NCI-H345 (cell line): ENCODE measurements at regions not wholly inside any gene's neighbourhood (a gene's known extent, or its start where the extent isn't known, plus 50 kb on each side); places are given as distances from the start of the nearest gene placed in this dataset.

ENCODE experiments used
- DNase-seq: peaks from one replicate; lab custom pipeline; 2025; lab: John Stamatoyannopoulos, UW

- no peak for DNase-seq
Measured at GRCh38 chr15:93200081-93200836, 111.2 kb upstream of the RGMA start.

- DNase-seq, result no peak
Measured at GRCh38 chr15:93196135-93196670, 107.2 kb upstream of the RGMA start.

- DNase-seq, result no peak
Measured at GRCh38 chr15:93195109-93195508, 106.1 kb upstream of the RGMA start.

- DNase-seq, result no peak
Measured at GRCh38 chr15:93190238-93190637, 101.2 kb upstream of the RGMA start.

GRCh38 chr15:93189561-93189960, 100.5 kb upstream of the RGMA start:
- DNase-seq, result no peak

GRCh38 chr15:93188236-93188635, 99.2 kb upstream of the RGMA start:
- DNase-seq, result no peak

- no peak for DNase-seq
Measured at GRCh38 chr15:93185796-93186195, 96.8 kb upstream of the RGMA start.

GRCh38 chr15:93182703-93183205, 93.7 kb upstream of the RGMA start:
- DNase-seq, result no peak

GRCh38 chr15:93180656-93181055, 91.6 kb upstream of the RGMA start:
- no peak for DNase-seq

GRCh38 chr15:93180128-93180527, 91.1 kb upstream of the RGMA start:
- no peak for DNase-seq

GRCh38 chr15:93179700-93180102, 90.7 kb upstream of the RGMA start:
- no peak for DNase-seq

GRCh38 chr15:93179072-93179471, 90.1 kb upstream of the RGMA start:
- no peak for DNase-seq

GRCh38 chr15:93178371-93178770, 89.4 kb upstream of the RGMA start:
- no peak for DNase-seq

- no peak for DNase-seq
Measured at GRCh38 chr15:93176065-93176464, 87.1 kb upstream of the RGMA start.

GRCh38 chr15:93174836-93175235, 85.8 kb upstream of the RGMA start:
- no peak for DNase-seq

- DNase-seq, result no peak
Measured at GRCh38 chr15:93173369-93173768, 84.4 kb upstream of the RGMA start.

GRCh38 chr15:93171476-93171875, 82.5 kb upstream of the RGMA start:
- no peak for DNase-seq

- no peak for DNase-seq
Measured at GRCh38 chr15:93170329-93170728, 81.3 kb upstream of the RGMA start.

- no peak for DNase-seq
Measured at GRCh38 chr15:93168910-93169309, 79.9 kb upstream of the RGMA start.

GRCh38 chr15:93167291-93167690, 78.3 kb upstream of the RGMA start:
- DNase-seq, result no peak

- no peak for DNase-seq
Measured at GRCh38 chr15:93166675-93167074, 77.7 kb upstream of the RGMA start.

- no peak for DNase-seq
Measured at GRCh38 chr15:93165734-93166470, 76.9 kb upstream of the RGMA start.

GRCh38 chr15:93164409-93164808, 75.4 kb upstream of the RGMA start:
- DNase-seq, result no peak
